DOHH2 (cell line): ENCODE measurements at regions not wholly inside any gene's neighbourhood (a gene's known extent, or its start where the extent isn't known, plus 50 kb on each side); places are given as distances from the start of the nearest gene placed in this dataset.
"Not testable (repeated sequence)": the region's sequence is repeated elsewhere in the genome, so short reads cannot be mapped to it uniquely, and the experiment has no call there.

ENCODE experiments used
- EZH2phosphoT487 ChIP-seq: fragments of 200-600 bp; sonication (generic); IDR thresholded peaks from 2 replicates; pipeline ENCODE4 v1.6.1; 2017; ENCODE audit warnings: borderline replicate concordance, mild to moderate bottlenecking, antibody characterized with exemption, low read length, moderate library complexity, mixed read lengths
- TF ChIP-seq, protein P1 (sequence below): fragments of 200-600 bp; sonication (generic); IDR thresholded peaks from one replicate; pipeline ENCODE4 v1.5.1; 2014; ENCODE audit warnings: antibody characterized with exemption, mild to moderate bottlenecking, low read depth, low read length; ENCODE audit not compliant: poor library complexity, severe bottlenecking

DNA sequence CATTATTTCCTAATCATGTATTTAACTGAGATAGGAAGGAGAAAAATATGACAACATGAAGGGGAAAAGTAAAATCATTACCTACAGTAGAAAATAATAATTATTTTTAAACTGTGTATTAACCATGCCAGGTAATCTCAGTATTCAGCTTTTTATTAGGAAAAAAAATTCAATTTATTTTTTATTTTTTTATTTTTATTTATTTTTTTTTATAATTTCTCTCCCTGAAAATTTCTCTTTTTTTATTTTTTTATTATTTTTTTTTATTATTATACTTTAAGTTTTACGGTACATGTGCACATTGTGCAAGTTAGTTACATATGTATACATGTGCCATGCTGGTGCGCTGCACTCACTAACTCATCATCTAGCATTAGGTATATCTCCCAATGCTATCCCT is 271.3 kb upstream of the LRRTM4 start:
- TF ChIP-seq, protein P1, sequence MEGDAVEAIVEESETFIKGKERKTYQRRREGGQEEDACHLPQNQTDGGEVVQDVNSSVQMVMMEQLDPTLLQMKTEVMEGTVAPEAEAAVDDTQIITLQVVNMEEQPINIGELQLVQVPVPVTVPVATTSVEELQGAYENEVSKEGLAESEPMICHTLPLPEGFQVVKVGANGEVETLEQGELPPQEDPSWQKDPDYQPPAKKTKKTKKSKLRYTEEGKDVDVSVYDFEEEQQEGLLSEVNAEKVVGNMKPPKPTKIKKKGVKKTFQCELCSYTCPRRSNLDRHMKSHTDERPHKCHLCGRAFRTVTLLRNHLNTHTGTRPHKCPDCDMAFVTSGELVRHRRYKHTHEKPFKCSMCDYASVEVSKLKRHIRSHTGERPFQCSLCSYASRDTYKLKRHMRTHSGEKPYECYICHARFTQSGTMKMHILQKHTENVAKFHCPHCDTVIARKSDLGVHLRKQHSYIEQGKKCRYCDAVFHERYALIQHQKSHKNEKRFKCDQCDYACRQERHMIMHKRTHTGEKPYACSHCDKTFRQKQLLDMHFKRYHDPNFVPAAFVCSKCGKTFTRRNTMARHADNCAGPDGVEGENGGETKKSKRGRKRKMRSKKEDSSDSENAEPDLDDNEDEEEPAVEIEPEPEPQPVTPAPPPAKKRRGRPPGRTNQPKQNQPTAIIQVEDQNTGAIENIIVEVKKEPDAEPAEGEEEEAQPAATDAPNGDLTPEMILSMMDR: not testable (repeated sequence)
- TF ChIP-seq EZH2phosphoT487: not testable (repeated sequence)
